ENCODE measurements at regions not wholly inside any gene's neighbourhood (a gene's known extent, or its start where the extent isn't known, plus 50 kb on each side); places are given as distances from the start of the nearest gene placed in this dataset.

DNA sequence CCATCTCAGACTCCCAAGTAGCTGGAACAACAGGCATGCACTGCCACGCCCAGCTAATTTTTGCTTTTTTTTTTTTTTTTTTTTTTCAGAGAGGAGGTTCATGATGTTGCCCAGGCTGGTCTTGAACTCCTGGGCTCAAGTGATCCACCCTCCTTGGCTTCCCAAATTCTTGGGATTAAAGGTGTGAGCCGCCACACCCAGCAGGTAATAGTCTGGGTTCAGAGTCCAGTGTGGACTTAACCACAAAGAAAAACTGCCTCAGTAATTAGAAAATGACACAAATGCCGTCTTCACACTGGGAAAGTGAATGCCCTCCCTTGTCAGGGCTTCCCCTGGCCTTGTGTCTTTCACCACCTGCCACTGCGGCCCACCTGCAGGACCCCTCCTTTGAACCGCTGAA lies 101.1 kb downstream of the RAB11FIP2 start (continued):
- no peak for TF ChIP-seq BACH1 (IDR thresholded peaks at IDR 0.05; ENCODE audit: low read length)
- TF ChIP-seq, protein P1, sequence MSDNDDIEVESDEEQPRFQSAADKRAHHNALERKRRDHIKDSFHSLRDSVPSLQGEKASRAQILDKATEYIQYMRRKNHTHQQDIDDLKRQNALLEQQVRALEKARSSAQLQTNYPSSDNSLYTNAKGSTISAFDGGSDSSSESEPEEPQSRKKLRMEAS (IDR thresholded peaks at IDR 0.05) = no peak
- TF ChIP-seq SUZ12 (IDR thresholded peaks at IDR 0.05; ENCODE audit: low read length) = no peak
- TF ChIP-seq CBX8 (IDR thresholded peaks at IDR 0.05; ENCODE audit: borderline replicate concordance, low read depth, low read length) = no peak
- TF ChIP-seq SP1 (IDR thresholded peaks at IDR 0.05; ENCODE audit: low read depth, low read length) = no peak

All from H1 (cell line).